Activated T-cell treated with anti-CD3 and anti-CD28 coated beads, Interleukin-2, amount 50 U/mL, for 48 hours (primary cell): ENCODE measurements at regions not wholly inside any gene's neighbourhood (a gene's known extent, or its start where the extent isn't known, plus 50 kb on each side); places are given as distances from the start of the nearest gene placed in this dataset.
"Not testable (repeated sequence)": the region's sequence is repeated elsewhere in the genome, so short reads cannot be mapped to it uniquely, and the experiment has no call there.

Experiments
- DNase-seq, 2 experiments: peaks; one replicate each; pipeline ENCODE4 v3.0.0-alpha.2; 2020

DNA sequence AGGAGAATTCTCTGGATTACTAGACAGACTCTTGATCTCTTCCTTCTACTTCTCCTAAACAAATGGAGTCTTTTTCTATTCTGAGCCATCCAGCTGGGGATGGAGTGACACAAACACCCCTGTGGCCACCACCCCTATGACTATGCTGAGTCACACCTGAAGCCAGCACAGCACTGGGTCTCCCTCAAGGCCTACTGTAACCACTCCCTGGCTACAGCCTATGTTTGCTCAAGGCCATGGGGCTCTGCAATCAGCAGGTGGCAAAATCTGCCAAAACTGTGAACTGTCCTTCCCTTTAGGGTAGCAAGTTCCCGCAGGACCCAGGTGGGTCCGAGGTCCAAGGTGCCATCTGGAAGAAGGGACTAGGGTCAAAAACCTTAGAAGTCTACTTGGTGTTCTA, 132.3 kb downstream of the TINAG start:
- DNase-seq, result no peak

GRCh38 chr6:54441020-54441419, 132.8 kb downstream of the TINAG start:
- no peak for DNase-seq

DNA sequence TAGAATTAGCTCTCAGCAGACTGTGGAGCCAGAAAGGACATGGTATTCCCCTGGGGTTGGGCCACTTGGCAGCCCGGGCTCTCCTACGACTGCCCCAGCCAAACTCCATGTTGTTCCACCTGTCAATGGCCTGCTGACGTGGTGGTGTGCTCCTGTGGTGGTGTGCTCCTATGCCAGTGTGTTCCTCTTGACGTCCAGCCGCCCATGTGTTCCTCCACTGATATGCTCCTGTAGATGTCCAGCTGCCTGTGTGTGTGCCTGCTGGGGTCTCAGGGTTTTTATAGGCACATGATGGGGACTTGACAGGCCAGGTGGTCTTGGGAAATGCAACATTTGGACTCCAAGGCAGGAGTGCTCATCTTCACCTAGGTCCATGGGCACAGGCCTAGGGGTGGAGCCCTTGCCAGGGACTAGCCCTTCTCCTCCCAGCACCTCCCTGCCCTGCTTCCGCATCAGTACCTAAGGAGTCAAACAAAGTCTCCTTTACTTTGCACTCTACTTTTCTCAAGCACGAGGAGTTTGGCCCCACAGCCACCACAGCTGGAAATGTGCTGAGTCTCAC, 133.5 kb downstream of the TINAG start:
- no peak for DNase-seq

DNA sequence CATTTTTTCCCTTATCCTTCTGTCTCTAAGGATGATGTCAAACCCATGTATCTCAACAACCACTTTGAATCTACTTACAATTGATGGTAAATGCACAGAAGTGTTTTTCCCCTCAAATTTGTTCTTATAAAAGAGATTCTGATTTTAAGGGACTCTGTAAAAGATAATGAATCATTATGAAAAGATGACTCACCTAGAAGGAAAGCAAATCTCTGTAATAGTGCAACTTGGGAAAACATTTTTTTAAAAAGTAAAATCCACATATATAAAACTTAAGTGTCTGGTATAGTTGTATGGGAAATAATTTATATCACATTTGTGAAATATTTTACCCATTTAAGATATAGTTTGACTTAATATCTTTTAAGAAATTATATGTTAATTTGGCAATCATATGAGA, 137.0 kb downstream of the TINAG start:
- DNase-seq, result no peak

DNA sequence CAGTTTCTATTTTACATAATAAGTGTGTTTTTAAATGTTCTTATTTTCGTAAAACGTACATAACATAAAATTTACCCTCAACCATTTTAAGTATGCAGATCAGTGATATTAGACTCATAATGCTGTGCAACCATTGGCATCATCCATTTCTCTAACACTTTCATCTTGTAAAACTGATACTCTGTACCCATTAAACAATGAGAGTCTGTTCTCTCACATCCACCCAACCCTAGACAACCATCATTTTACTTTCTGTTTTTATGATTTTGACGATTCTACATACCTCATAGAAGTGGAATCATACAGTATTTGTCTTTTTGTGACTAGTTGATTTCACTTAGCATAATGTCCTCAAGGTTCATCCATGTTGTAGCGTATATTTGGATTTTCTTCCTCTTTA, 140.4 kb downstream of the TINAG start:
- no peak for DNase-seq

DNA sequence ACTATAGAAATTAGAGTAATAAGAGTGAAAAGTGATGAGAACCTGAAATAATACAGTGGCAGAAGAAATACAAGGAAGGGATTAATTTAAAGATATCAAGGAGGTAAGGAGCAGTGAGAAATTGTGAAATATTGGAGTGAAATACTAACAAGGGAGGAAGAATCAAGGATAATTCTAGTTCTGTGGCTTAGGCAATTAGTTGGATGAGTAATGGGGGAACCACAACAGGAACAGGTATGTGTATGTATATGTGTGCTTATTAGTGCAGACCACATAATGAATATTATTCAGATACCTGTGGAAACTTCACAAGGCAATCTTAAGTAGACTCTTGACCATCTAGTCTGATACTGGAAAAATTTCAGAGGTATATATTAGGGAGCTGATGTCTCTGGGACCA, 143.3 kb downstream of the TINAG start:
- DNase-seq, result no peak

DNA sequence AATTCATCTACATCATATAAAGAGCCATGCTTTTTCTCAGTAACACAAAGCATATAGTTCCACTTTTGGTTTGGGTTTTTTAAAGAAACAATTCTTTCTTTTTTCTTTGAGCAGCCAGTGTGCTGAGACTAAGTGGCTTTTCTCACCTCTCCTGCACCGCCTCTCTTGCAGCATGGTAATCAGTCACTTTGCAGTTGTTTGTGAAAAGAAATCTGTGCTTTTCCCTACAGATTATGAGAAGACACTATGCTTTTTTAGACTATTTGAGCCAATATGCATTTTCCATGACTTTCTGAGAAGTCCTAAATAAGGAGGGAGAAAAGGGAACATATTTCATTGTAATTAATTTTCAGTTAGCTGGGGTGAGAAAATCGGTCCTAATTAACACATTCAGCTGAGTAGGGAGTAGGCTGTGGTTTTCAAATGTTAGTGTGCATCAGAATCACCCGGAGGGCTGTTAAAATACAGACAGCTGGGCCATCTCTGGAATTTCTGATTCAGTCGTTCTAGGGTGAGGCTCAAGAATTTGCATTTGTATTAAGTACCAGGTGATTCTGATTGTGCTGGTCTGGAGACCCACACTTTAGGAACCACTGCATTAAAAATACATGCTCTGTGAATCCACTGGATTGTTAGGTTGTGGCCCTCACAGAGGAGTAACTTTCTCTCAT, 155.2 kb downstream of the TINAG start:
- DNase-seq, result no peak

GRCh38 chr6:54465649-54466300, 157.5 kb downstream of the TINAG start:
- no peak for DNase-seq

DNA sequence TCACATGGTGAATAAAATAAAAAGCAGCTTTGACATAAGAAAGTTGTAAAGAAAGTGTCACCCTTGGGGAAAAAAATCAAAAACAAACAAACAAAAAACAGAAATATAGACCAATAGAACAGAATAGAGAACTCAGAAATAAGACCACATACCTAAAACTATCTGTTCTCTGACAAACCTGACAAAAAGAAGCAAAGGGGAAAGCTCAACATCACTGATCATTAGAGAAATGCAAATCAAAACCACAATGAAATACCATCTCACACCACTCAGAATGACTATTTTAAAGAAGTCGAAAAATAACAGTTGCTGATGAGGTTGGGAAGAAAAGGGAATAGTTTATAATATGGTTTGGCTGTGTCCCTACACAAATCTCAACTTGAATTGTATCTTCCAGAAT, 159.1 kb downstream of the TINAG start:
- no peak for DNase-seq

- no peak for DNase-seq
These were observed 165.1 kb downstream of the TINAG start for GRCh38 chr6:54473328-54473727.

DNA sequence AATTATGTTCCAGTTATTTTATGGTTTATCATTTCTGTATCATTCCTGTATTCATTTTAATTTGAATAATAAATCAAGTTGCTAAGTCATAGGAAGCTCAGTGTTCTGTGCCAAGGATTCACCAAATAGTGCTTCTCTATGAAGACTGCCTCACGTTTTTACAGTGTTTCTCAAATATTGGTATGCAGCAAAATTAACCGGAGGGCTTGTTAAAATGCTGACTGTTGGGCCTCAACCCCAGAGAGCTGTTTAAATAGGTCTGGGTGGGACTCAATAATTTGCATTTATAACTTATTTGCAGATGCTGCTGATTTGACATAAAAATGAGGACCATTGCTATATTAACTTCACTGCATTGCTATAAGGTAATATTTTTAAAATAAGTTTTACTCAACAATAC, 166.7 kb downstream of the TINAG start:
- DNase-seq, result no peak

DNA sequence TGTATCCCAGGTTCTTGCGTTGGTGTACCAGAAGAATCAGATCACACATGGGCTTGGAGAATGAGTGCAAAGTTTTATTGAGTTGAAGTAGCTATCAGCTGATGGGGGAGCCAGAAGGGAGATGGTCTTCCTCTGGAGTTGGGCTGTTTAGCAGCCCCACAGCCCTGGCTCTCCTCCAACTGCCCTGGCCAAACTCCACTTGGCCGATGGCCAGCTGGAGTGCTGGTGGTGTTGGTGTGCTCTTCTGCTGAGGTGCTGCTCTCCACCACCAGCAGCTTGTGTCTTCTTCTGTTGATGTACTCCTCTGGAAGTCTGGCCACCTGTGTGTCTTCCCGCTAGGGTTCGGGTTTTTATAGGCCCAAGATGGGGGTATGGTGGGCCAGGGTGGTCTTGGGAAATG, 172.8 kb downstream of the TINAG start:
- no peak for DNase-seq

- no peak for DNase-seq
These were observed 183.2 kb downstream of the TINAG start for GRCh38 chr6:54491431-54491830.

GRCh38 chr6:54493138-54493537, 184.9 kb downstream of the TINAG start:
- no peak for DNase-seq

DNA sequence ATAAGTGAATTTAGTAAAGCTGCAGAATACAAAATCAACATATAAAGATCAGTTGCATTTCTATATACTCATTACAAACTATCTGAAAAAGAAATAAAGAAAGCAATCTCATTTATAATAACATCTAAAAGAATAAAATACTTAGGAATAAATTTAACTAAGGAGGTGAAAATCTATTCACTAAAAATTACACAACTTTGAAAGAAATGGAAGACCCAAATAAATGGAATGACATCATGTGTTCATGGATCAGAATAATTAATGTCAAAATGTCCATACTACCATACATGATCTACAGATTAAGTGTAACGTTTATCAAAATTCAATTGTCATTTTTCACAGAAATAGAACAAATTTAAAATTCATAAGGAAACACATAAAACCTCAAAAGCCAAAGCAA, 194.9 kb downstream of the TINAG start:
- no peak for DNase-seq

GRCh38 chr6:54515013-54515412, 206.8 kb downstream of the TINAG start:
- DNase-seq, result no peak

DNA sequence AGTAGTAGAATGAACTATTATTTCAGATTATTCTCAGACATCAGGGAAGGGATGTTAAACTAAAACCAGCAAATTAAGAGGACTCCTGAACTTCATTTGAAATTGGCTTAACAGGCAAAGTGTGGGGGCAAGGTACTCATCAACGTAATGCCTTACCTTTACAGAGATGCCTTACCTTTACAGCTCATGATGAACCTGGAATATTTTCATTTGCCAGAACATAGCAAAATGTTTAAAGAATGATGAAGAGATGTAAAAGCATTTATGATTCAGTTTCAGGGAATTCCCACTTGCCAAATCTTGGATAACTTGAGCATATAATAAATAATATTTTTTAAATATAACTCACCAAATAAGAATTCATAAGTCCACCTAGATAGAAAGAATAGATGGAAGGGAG, 207.5 kb downstream of the TINAG start:
- no peak for DNase-seq

GRCh38 chr6:54516321-54516720, 208.1 kb downstream of the TINAG start:
- no peak for DNase-seq

- DNase-seq, result no peak
These were observed 210.9 kb downstream of the TINAG start for GRCh38 chr6:54519161-54519560.

GRCh38 chr6:54525731-54526130, 217.5 kb downstream of the TINAG start:
- DNase-seq, result no peak

DNA sequence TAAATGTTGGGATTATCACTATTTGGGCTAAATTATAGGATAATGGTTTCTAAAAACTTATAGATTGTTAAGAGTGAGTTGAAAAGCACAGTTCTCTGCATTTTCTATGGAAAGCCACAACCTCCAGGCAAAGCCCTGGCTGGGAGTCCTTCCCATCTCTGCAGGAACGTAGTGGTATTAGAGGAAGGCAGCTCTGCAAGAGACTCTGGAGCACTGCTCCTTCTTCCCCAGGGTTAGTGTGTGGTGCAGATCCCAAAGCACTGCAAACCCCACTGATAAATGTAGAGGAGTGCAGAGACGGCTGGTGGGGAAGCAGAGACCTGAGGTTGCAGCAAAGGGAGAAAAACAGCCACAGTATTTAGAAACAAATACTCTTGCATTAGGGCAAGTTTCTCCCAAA, 225.3 kb downstream of the TINAG start:
- no peak for DNase-seq

DNA sequence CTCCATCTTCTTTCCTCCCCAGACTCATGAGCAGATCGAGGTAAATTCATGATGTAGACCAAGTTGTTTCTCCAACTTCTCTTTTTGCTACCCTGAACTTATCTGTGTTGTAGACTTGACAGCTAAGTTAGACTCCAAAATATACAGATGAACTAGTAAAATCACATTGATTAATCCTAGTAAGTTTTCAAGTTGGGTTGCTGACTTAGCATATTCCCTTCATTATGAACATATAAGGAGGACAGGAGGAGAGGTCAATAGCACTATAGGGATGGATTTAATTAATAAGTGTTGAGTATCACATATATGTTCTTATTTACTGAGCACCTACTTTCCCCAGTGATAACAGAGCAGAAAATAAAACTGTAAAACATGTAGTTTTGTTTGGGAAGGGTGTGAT, 227.3 kb downstream of the TINAG start:
- DNase-seq, result no peak

- DNase-seq, result no peak
These were observed 233.3 kb downstream of the TINAG start for GRCh38 chr6:54541541-54541940.

DNA sequence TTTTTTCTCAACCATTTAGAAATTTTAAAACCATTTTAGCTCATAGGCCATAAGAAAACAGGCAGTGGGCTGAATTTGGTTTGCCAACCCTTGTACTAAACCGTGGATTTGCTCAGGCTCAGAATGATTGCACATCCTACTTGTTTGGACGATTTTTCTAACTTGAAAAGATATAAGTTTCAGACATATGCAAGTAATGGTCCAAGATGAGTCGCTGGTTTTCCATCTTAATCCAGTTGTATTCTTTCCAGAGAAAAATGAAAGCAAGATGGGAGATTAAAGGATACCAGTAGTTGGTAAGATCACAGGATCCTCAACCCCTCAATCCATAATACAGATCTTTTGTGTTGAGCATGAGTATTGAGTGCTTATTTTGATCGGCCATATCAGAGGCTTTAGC, 250.9 kb downstream of the TINAG start:
- no peak for DNase-seq

- DNase-seq, result not testable (repeated sequence)
These were observed 255.9 kb downstream of the TINAG start for GRCh38 chr6:54564188-54564587.
